Prostate gland (tissue), 2 donors: ENCODE measurements at regions not wholly inside any gene's neighbourhood (a gene's known extent, or its start where the extent isn't known, plus 50 kb on each side); places are given as distances from the start of the nearest gene placed in this dataset.

Experiments used
- CTCF ChIP-seq, 4 experiments: fragments of 200-600 bp in 2 of 4; fragments of 450-650 bp in 2 of 4; sonication (generic) in 2 of 4; IDR thresholded peaks; 1 replicate in 3 of 4; 2 replicates in 1 of 4; pipeline ENCODE4 v1.5.1; 2016 to 2019; ENCODE audit warnings: antibody characterized with exemption in 4 of 4, mild to moderate bottlenecking in 2 of 4, moderate library complexity in 2 of 4
- POLR2A ChIP-seq: fragments of 450-650 bp; IDR thresholded peaks from one replicate; pipeline ENCODE4 v1.6.1; 2016; ENCODE audit warnings: antibody characterized with exemption, mild to moderate bottlenecking

- no peak for TF ChIP-seq CTCF (IDR thresholded peaks at IDR 0.05)
- no peak for TF ChIP-seq POLR2A
Observed at GRCh38 chr11:45394294-45395085, 108.3 kb upstream of the SYT13 start.
